ENCODE measurements at regions not wholly inside any gene's neighbourhood (a gene's known extent, or its start where the extent isn't known, plus 50 kb on each side); places are given as distances from the start of the nearest gene placed in this dataset.

DNA sequence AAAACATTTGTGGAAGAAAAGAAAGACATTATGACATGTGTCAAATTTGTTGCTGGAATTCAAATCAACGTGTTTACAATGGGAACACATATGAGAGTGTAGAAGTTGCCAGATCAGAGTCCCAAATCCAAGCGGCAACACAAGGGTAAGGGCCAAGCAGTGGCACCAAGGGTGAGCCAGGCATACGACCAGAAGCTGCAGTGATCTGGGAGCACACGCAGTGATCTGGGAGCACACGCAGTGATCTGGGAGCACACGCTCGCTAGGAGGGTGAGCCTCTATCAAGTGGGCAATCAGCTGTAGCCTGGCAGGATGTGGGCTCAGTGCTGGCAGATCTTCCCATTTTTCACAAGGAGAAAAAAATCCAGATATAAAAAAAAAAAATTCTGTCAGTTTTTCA, 148.2 kb downstream of the TLE3 start:
- H3K4me1 ChIP-seq (ENCODE audit: control insufficient read depth, low read length): no peaks in the 10 kb centered on the region
- H3K9me2 ChIP-seq (replicated peaks; ENCODE audit: control insufficient read depth, low read length): no peaks in the 10 kb centered on the region
- TF ChIP-seq, protein P1, sequence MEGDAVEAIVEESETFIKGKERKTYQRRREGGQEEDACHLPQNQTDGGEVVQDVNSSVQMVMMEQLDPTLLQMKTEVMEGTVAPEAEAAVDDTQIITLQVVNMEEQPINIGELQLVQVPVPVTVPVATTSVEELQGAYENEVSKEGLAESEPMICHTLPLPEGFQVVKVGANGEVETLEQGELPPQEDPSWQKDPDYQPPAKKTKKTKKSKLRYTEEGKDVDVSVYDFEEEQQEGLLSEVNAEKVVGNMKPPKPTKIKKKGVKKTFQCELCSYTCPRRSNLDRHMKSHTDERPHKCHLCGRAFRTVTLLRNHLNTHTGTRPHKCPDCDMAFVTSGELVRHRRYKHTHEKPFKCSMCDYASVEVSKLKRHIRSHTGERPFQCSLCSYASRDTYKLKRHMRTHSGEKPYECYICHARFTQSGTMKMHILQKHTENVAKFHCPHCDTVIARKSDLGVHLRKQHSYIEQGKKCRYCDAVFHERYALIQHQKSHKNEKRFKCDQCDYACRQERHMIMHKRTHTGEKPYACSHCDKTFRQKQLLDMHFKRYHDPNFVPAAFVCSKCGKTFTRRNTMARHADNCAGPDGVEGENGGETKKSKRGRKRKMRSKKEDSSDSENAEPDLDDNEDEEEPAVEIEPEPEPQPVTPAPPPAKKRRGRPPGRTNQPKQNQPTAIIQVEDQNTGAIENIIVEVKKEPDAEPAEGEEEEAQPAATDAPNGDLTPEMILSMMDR (IDR thresholded peaks at IDR 0.05; ENCODE audit: low read depth, low read length, poor library complexity, severe bottlenecking): no peak
- TF ChIP-seq EZH2phosphoT487 (IDR thresholded peaks at IDR 0.05; ENCODE audit: borderline replicate concordance, low read length): no peak
- H4K20me1 ChIP-seq (ENCODE audit: control insufficient read depth, insufficient read depth, low read depth, low read length): no peaks in the 10 kb centered on the region
- H3K79me2 ChIP-seq (ENCODE audit: control insufficient read depth, low read length): no peaks in the 10 kb centered on the region
- no peaks in the 10 kb centered on the region for H3K9me3 ChIP-seq (ENCODE audit: control insufficient read depth, insufficient read depth, low read length)
- H3F3A ChIP-seq (ENCODE audit: control insufficient read depth, insufficient read depth): no peaks in the 10 kb centered on the region
- no peak overlapping the region for H3K4me3 ChIP-seq (ENCODE audit: low read length)
- no peaks in the 10 kb centered on the region for H3K27me3 ChIP-seq (ENCODE audit: control insufficient read depth, low read length)
- no peaks in the 10 kb centered on the region for H3K36me3 ChIP-seq (ENCODE audit: control insufficient read depth, low read length)
- no peak overlapping the region for H3K4me2 ChIP-seq (ENCODE audit: low read length)
- no peak overlapping the region for H3K27ac ChIP-seq (ENCODE audit: low read depth, low read length)

DNA sequence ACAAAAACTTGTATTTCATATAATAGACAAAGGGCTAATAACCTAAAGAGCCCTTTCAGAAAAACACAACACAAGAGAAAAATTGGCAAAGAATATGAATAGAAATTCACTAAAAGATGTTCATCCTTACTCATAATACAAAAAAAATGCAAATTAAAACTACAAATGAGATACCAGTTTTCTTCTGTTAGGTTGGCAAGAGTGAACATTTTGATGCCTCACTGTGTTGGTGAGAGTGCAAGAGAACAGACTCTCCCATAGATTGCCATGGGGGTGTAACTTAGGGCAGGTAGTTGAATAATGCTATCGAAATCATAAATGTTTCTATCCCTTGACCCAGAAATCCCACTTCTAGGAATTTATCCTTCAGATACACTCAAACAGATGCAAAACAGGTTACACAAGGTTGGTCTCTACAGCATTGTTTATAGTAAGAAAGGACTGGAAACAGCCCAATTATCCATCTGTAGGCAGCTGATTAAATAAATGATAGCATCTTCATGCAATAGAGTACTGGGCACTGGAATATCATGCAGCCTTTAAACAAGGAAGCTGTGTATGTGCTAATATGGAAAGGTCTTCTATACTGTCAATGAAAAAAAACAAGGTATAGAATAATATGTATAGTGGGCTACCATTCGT, 146.3 kb downstream of the TLE3 start:
- H3K79me2 ChIP-seq (ENCODE audit: control insufficient read depth, low read length): no peaks in the 10 kb centered on the region
- no peaks in the 10 kb centered on the region for H3K9me2 ChIP-seq (replicated peaks; ENCODE audit: control insufficient read depth, low read length)
- H3K4me1 ChIP-seq (ENCODE audit: control insufficient read depth, low read length): peaks cover under 1% of the 10 kb centered on the region
- no peaks in the 10 kb centered on the region for H3K27me3 ChIP-seq (ENCODE audit: control insufficient read depth, low read length)
- no peak for TF ChIP-seq EZH2phosphoT487 (IDR thresholded peaks at IDR 0.05; ENCODE audit: borderline replicate concordance, low read length)
- TF ChIP-seq, protein P1 (IDR thresholded peaks at IDR 0.05; ENCODE audit: low read depth, low read length, poor library complexity, severe bottlenecking): no peak
- no peaks in the 10 kb centered on the region for H3F3A ChIP-seq (ENCODE audit: control insufficient read depth, insufficient read depth)
- H3K4me2 ChIP-seq (ENCODE audit: low read length): no peak overlapping the region
- H3K27ac ChIP-seq (ENCODE audit: low read depth, low read length): no peak overlapping the region
- no peaks in the 10 kb centered on the region for H3K9me3 ChIP-seq (ENCODE audit: control insufficient read depth, insufficient read depth, low read length)
- no peak overlapping the region for H3K4me3 ChIP-seq (ENCODE audit: low read length)
- H3K36me3 ChIP-seq (ENCODE audit: control insufficient read depth, low read length): no peaks in the 10 kb centered on the region
- H4K20me1 ChIP-seq (ENCODE audit: control insufficient read depth, insufficient read depth, low read depth, low read length): no peaks in the 10 kb centered on the region

DNA sequence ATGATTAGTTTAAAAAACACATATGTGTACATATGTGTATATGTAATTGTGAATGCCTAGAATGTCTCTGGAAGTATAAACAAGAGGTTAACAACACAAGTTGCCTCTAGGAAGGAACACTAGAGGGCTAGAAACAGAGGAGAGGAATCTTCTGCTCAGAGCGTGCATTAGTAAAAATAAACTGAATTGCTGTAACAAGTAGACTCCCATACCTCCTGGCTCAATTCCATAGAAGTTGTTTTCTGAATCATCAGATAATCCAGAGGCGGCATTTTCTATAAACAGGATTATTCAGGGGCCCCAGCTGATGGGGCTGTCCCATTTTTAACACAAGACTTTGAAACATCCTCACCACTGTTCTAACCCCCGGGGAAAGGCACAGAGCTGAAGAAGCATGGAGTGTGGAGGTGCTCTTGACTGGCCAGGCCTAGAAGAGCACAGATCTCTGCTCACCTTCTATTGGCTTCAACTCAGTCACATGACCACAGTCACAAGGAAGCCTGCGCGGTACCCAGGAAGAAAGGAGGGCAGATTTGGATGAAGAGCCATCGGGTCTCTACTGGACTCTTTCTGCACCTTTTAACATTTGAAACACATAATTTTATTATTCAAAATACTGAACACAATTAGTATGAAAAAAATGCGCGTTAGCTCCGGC, 145.7 kb downstream of the TLE3 start:
- Histone ChIP-seq H3K9me3 (ENCODE audit: control insufficient read depth, insufficient read depth, low read length) (no peaks in the 10 kb centered on the region), H3K9me2 (replicated peaks; ENCODE audit: control insufficient read depth, low read length) (no peaks in the 10 kb centered on the region), H3K27me3 (ENCODE audit: control insufficient read depth, low read length) (no peaks in the 10 kb centered on the region), H4K20me1 (ENCODE audit: control insufficient read depth, insufficient read depth, low read depth, low read length) (no peaks in the 10 kb centered on the region), H3K36me3 (ENCODE audit: control insufficient read depth, low read length) (no peaks in the 10 kb centered on the region), H3K4me2 (ENCODE audit: low read length) (no peak overlapping the region), H3K4me3 (ENCODE audit: low read length) (no peak overlapping the region), H3K27ac (ENCODE audit: low read depth, low read length) (no peak overlapping the region), H3F3A (ENCODE audit: control insufficient read depth, insufficient read depth) (no peaks in the 10 kb centered on the region), H3K79me2 (ENCODE audit: control insufficient read depth, low read length) (no peaks in the 10 kb centered on the region), H3K4me1 (ENCODE audit: control insufficient read depth, low read length) (peaks cover 6% of the 10 kb centered on the region)
- TF ChIP-seq, protein P1 (IDR thresholded peaks at IDR 0.05; ENCODE audit: low read depth, low read length, poor library complexity, severe bottlenecking): no peak
- TF ChIP-seq EZH2phosphoT487 (IDR thresholded peaks at IDR 0.05; ENCODE audit: borderline replicate concordance, low read length): no peak

Data from DOHH2 (cell line).